ENCODE measurements at regions not wholly inside any gene's neighbourhood (a gene's known extent, or its start where the extent isn't known, plus 50 kb on each side); places are given as distances from the start of the nearest gene placed in this dataset.

GRCh38 chr21:15966231-15966630 lies 236.4 kb downstream of the USP25 start:
- ATAC-seq (no peak), DNase-seq (ENCODE audit: low spot score) (no peak)
- Mint-ChIP-seq H3K27ac (no peak overlapping the region), H3K4me3 (no peak overlapping the region), H3K4me1 (peaks cover 9% of the 10 kb centered on the region), H3K9me3 (no peaks in the 10 kb centered on the region), H3K27me3 (ENCODE audit: insufficient read depth, low read depth, poor library complexity) (peaks cover 2% of the 10 kb centered on the region), H3K36me3 (ENCODE audit: low read depth) (no peaks in the 10 kb centered on the region)
- Histone ChIP-seq H3K79me2 (replicated peaks; ENCODE audit: insufficient read depth) (no peaks in the 10 kb centered on the region), H3K4me1 (ENCODE audit: insufficient read depth) (no peaks in the 10 kb centered on the region), H2AFZ (no peak overlapping the region), H3K27me3 (ENCODE audit: insufficient read depth) (no peaks in the 10 kb centered on the region), H3K4me3 (no peak overlapping the region), H3K36me3 (ENCODE audit: insufficient read depth) (no peaks in the 10 kb centered on the region), H3K27ac (ENCODE audit: low read depth) (no peak overlapping the region), H4K20me1 (replicated peaks; ENCODE audit: insufficient read depth) (no peaks in the 10 kb centered on the region), H3F3A (replicated peaks; ENCODE audit: low read depth) (no peaks in the 10 kb centered on the region), H3K4me2 (no peak overlapping the region), H3K9me2 (ENCODE audit: insufficient read depth) (peaks cover 7% of the 10 kb centered on the region; the same call in 1 of the 2 replicates)
- TF ChIP-seq POLR2AphosphoS5 (IDR thresholded peaks at IDR 0.05; ENCODE audit: low read depth), result no peak
- no peak for TF ChIP-seq REST (IDR thresholded peaks at IDR 0.05; ENCODE audit: unreplicated experiment)
- TF ChIP-seq ZNF331 (CRISPR knock-in tag; IDR thresholded peaks at IDR 0.05; ENCODE audit: low read depth), result no peak
- no peak for TF ChIP-seq ETS1 (IDR thresholded peaks at IDR 0.05)
- TF ChIP-seq ZNF462 (CRISPR knock-in tag; IDR thresholded peaks at IDR 0.05), result no peak
- no peak for TF ChIP-seq CTCF (conservative IDR thresholded peaks at IDR 0.05; ENCODE audit: low read depth in 2 of 2)
- no peak for TF ChIP-seq CREB1 (CRISPR knock-in tag; IDR thresholded peaks at IDR 0.05; ENCODE audit: low read depth)
- no peak for TF ChIP-seq ZNF114 (CRISPR knock-in tag; IDR thresholded peaks at IDR 0.05)

All from GM23338 (cell line).